ENCODE measurements at regions not wholly inside any gene's neighbourhood (a gene's known extent, or its start where the extent isn't known, plus 50 kb on each side); places are given as distances from the start of the nearest gene placed in this dataset.

GRCh38 chr3:76949033-76949432 is 90.9 kb upstream of the ROBO2 start:
- no peak for FAIRE-seq
- no peak for TF ChIP-seq CTCF (IDR thresholded peaks at IDR 0.05; ENCODE audit: insufficient read depth, missing control alignments)
- no peak for DNase-seq (ENCODE audit: insufficient read length, low spot score)

GRCh38 chr3:76949462-76949861 is 90.4 kb upstream of the ROBO2 start:
- DNase-seq (ENCODE audit: insufficient read length, low spot score) (no peak), FAIRE-seq (no peak)
- no peak for TF ChIP-seq CTCF (IDR thresholded peaks at IDR 0.05; ENCODE audit: insufficient read depth, missing control alignments)

GRCh38 chr3:76950590-76950989 is 89.3 kb upstream of the ROBO2 start:
- no peak for TF ChIP-seq CTCF (IDR thresholded peaks at IDR 0.05; ENCODE audit: insufficient read depth, missing control alignments)
- no peak for DNase-seq (ENCODE audit: insufficient read length, low spot score)
- FAIRE-seq: no peak

GRCh38 chr3:76954412-76954811 is 85.5 kb upstream of the ROBO2 start:
- no peak for TF ChIP-seq CTCF (IDR thresholded peaks at IDR 0.05; ENCODE audit: insufficient read depth, missing control alignments)
- FAIRE-seq (no peak), DNase-seq (ENCODE audit: insufficient read length, low spot score) (no peak)

GRCh38 chr3:76958274-76958673 is 81.6 kb upstream of the ROBO2 start:
- TF ChIP-seq CTCF (IDR thresholded peaks at IDR 0.05; ENCODE audit: insufficient read depth, missing control alignments): no peak
- FAIRE-seq (no peak), DNase-seq (ENCODE audit: insufficient read length, low spot score) (no peak)

- FAIRE-seq: no peak
- TF ChIP-seq CTCF (IDR thresholded peaks at IDR 0.05; ENCODE audit: insufficient read depth, missing control alignments): no peak
These were observed 81.0 kb upstream of the ROBO2 start for GRCh38 chr3:76958861-76959260.

GRCh38 chr3:76961284-76961683 is 78.6 kb upstream of the ROBO2 start:
- FAIRE-seq (no peak), DNase-seq (ENCODE audit: insufficient read length, low spot score) (no peak)
- no peak for TF ChIP-seq CTCF (IDR thresholded peaks at IDR 0.05; ENCODE audit: insufficient read depth, missing control alignments)

More at GRCh38 chr3:76958861-76959260, 81.0 kb upstream of the ROBO2 start:
- no peak for DNase-seq (ENCODE audit: insufficient read length, low spot score)

Measured in D721Med (cell line).